ENCODE measurements at regions not wholly inside any gene's neighbourhood (a gene's known extent, or its start where the extent isn't known, plus 50 kb on each side); places are given as distances from the start of the nearest gene placed in this dataset.

GRCh38 chr3:8205881-8206280 lies 295.7 kb upstream of the LMCD1 start:
- Histone ChIP-seq H3K9ac (ENCODE audit: low read length) (no peak overlapping the region), H3F3A (ENCODE audit: insufficient read depth, low read length, poor library complexity, severe bottlenecking) (no peaks in the 10 kb centered on the region), H2AFZ (ENCODE audit: low read depth, low read length) (no peak overlapping the region), H3K4me3 (ENCODE audit: low read length) (no peak overlapping the region), H3K27me3 (ENCODE audit: insufficient read depth, low read depth, low read length) (no peaks in the 10 kb centered on the region), H3K27ac (ENCODE audit: low read length) (no peak overlapping the region), H3K36me3 (ENCODE audit: insufficient read depth, low read length) (no peaks in the 10 kb centered on the region), H3K9me3 (ENCODE audit: low read length) (no peaks in the 10 kb centered on the region), H3K79me2 (replicated peaks; ENCODE audit: insufficient read depth, low read length) (no peaks in the 10 kb centered on the region), H4K20me1 (ENCODE audit: insufficient read depth) (no peaks in the 10 kb centered on the region), H3K4me2 (ENCODE audit: low read length) (no peak overlapping the region), H3K9me2 (ENCODE audit: insufficient read depth, low read length) (no peaks in the 10 kb centered on the region)
- TF ChIP-seq RAD21 (conservative IDR thresholded peaks at IDR 0.05), result no peak
- TF ChIP-seq EP300 (conservative IDR thresholded peaks at IDR 0.05; ENCODE audit: poor library complexity, severe bottlenecking), result no peak
- no peak for TF ChIP-seq REST (IDR thresholded peaks at IDR 0.05; ENCODE audit: borderline replicate concordance)
- no peak for TF ChIP-seq POLR2AphosphoS5 (IDR thresholded peaks at IDR 0.05)
- TF ChIP-seq TAF1 (IDR thresholded peaks at IDR 0.05; ENCODE audit: low read depth), result no peak
- no peak for TF ChIP-seq CTCF (IDR thresholded peaks at IDR 0.05; ENCODE audit: poor library complexity, severe bottlenecking)

- Histone ChIP-seq H3K4me2 (ENCODE audit: low read length) (no peak overlapping the region), H2AFZ (ENCODE audit: low read depth, low read length) (no peak overlapping the region), H3F3A (ENCODE audit: insufficient read depth, low read length, poor library complexity, severe bottlenecking) (no peaks in the 10 kb centered on the region), H4K20me1 (ENCODE audit: insufficient read depth) (no peaks in the 10 kb centered on the region), H3K9me2 (ENCODE audit: insufficient read depth, low read length) (no peaks in the 10 kb centered on the region), H3K9ac (ENCODE audit: low read length) (no peak overlapping the region), H3K79me2 (replicated peaks; ENCODE audit: insufficient read depth, low read length) (no peaks in the 10 kb centered on the region), H3K27me3 (ENCODE audit: insufficient read depth, low read depth, low read length) (no peaks in the 10 kb centered on the region), H3K36me3 (ENCODE audit: insufficient read depth, low read length) (no peaks in the 10 kb centered on the region), H3K27ac (ENCODE audit: low read length) (no peak overlapping the region), H3K4me3 (ENCODE audit: low read length) (no peak overlapping the region), H3K9me3 (ENCODE audit: low read length) (no peaks in the 10 kb centered on the region)
- TF ChIP-seq SMC3 (conservative IDR thresholded peaks at IDR 0.05; ENCODE audit: poor library complexity) (no peak), TAF1 (IDR thresholded peaks at IDR 0.05; ENCODE audit: low read depth) (no peak), RAD21 (conservative IDR thresholded peaks at IDR 0.05) (no peak), POLR2AphosphoS5 (IDR thresholded peaks at IDR 0.05) (no peak), REST (IDR thresholded peaks at IDR 0.05; ENCODE audit: borderline replicate concordance) (no peak), EZH2 (IDR thresholded peaks at IDR 0.05; ENCODE audit: borderline replicate concordance, insufficient read depth, low read length, poor library complexity, severe bottlenecking) (no peak), CTCF (IDR thresholded peaks at IDR 0.05; ENCODE audit: poor library complexity, severe bottlenecking) (no peak), EP300 (conservative IDR thresholded peaks at IDR 0.05; ENCODE audit: poor library complexity, severe bottlenecking) (no peak), MXI1 (conservative IDR thresholded peaks at IDR 0.05; ENCODE audit: poor library complexity, severe bottlenecking) (no peak)
Observed at GRCh38 chr3:8206971-8207617, 294.5 kb upstream of the LMCD1 start.
